Neural progenitor cell (in vitro differentiated cells): ENCODE measurements at regions not wholly inside any gene's neighbourhood (a gene's known extent, or its start where the extent isn't known, plus 50 kb on each side); places are given as distances from the start of the nearest gene placed in this dataset.
"Not testable (repeated sequence)": the region's sequence is repeated elsewhere in the genome, so short reads cannot be mapped to it uniquely, and the experiment has no call there.

Experiments used
- DNase-seq: peaks from one replicate; pipeline ENCODE4 v3.0.0-alpha.2; 2016; ENCODE audit warnings: low spot score
- H2AFZ ChIP-seq: fragments of 200-600 bp; sonication (generic); replicated peaks from 2 replicates; pipeline ENCODE4 v1.6.1; 2016; ENCODE audit warnings: antibody characterized with exemption
- H3F3A ChIP-seq: fragments of 200-600 bp; sonication (generic); 2 replicates; pipeline ENCODE4 v1.6.1; 2016; ENCODE audit warnings: antibody characterized with exemption, low read depth
- H3K27ac ChIP-seq: fragments of 200-600 bp; sonication (generic); 2 replicates; pipeline ENCODE4 v1.5.1; 2016; ENCODE audit warnings: mild to moderate bottlenecking
- H3K27me3 ChIP-seq: fragments of 200-600 bp; sonication (generic); 2 replicates; pipeline ENCODE4 v1.6.1; 2016; ENCODE audit warnings: mild to moderate bottlenecking, moderate library complexity
- H3K36me3 ChIP-seq: fragments of 200-600 bp; sonication (generic); 2 replicates; pipeline ENCODE4 v1.5.1; 2016
- H3K4me1 ChIP-seq: fragments of 200-600 bp; sonication (generic); 2 replicates; pipeline ENCODE4 v1.6.1; 2016; ENCODE audit warnings: mixed run types
- H3K4me2 ChIP-seq: fragments of 200-600 bp; sonication (generic); 2 replicates; pipeline ENCODE4 v1.6.1; 2016
- H3K4me3 ChIP-seq: fragments of 200-600 bp; sonication (generic); 2 replicates; pipeline ENCODE4 v1.5.1; 2016
- H3K79me2 ChIP-seq: fragments of 200-600 bp; sonication (generic); 2 replicates; pipeline ENCODE4 v1.6.1; 2016; ENCODE audit warnings: low read depth
- H3K9ac ChIP-seq: fragments of 200-600 bp; sonication (generic); 2 replicates; pipeline ENCODE4 v1.6.1; 2016
- H3K9me3 ChIP-seq: fragments of 200-600 bp; sonication (generic); 2 replicates; pipeline ENCODE4 v1.5.1; 2016; ENCODE audit warnings: low read depth
- H4K20me1 ChIP-seq: fragments of 200-600 bp; sonication (generic); 2 replicates; pipeline ENCODE4 v1.6.1; 2016; ENCODE audit warnings: low read depth
- H3K27ac Mint-ChIP-seq: 3 replicates; pipeline ENCODE4 v1.8.0; 2021; ENCODE audit warnings: mixed read lengths
- H3K27me3 Mint-ChIP-seq: 2 replicates; pipeline ENCODE4 v1.8.0; 2022; ENCODE audit warnings: low read depth, mild to moderate bottlenecking, inconsistent platforms, moderate library complexity, mixed read lengths; ENCODE audit not compliant: insufficient read depth
- H3K36me3 Mint-ChIP-seq: 3 replicates; pipeline ENCODE4 v1.8.0; 2021; ENCODE audit warnings: mixed read lengths
- H3K4me1 Mint-ChIP-seq: 3 replicates; pipeline ENCODE4 v1.8.0; 2021; ENCODE audit warnings: mixed read lengths
- H3K4me3 Mint-ChIP-seq: 3 replicates; pipeline ENCODE4 v1.8.0; 2021; ENCODE audit warnings: mild to moderate bottlenecking, moderate library complexity, mixed read lengths
- H3K9me3 Mint-ChIP-seq: 3 replicates; pipeline ENCODE4 v1.8.0; 2020; ENCODE audit warnings: mixed read lengths
- CTCF ChIP-seq: fragments of 200-600 bp; sonication (generic); IDR thresholded peaks from 2 replicates; pipeline ENCODE4 v1.5.1; 2017; ENCODE audit warnings: antibody characterized with exemption, mild to moderate bottlenecking
- EZH2 ChIP-seq: fragments of 200-600 bp; sonication (generic); IDR thresholded peaks from 2 replicates; pipeline ENCODE4 v1.6.1; 2017; ENCODE audit warnings: antibody characterized with exemption, mild to moderate bottlenecking, moderate library complexity
- EZH2phosphoT487 ChIP-seq: fragments of 200-600 bp; sonication (generic); IDR thresholded peaks from 2 replicates; pipeline ENCODE4 v1.6.1; 2017; ENCODE audit warnings: antibody characterized with exemption

DNA sequence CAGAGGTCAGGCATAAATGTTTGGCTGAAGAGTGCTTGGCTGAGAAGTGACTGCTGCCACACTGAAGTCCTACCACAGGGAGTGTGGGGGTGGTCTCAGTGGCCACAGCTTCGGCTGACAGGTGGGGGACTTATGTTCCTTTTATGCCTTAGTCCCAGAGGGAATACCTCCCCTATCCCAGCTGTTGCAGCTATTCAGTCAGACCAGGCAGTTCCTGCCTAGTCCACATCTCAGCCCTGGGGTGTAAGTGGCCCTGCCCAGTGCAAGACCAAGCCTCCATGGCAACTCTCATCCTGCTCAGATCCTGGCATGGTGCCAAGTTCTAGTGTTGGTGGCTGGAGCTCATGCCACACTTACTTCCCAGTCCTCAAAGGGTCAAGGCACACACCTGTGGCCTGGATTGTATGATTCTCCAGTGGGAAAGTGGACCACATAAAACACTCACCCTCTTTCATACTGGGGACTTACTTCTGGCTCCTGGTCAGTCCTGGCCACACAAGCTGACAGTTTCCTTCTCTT, 161.3 kb upstream of the CAND1 start:
- Mint-ChIP-seq H3K9me3 (peaks cover 21% of the 10 kb centered on the region), H3K36me3 (no peaks in the 10 kb centered on the region)
- TF ChIP-seq CTCF (no peak), EZH2 (no peak), EZH2phosphoT487 (no peak)

GRCh38 chr12:67110345-67110744, 158.8 kb upstream of the CAND1 start:
- H2AFZ ChIP-seq, H3K4me2 ChIP-seq, H3K9me3 ChIP-seq, H3K4me1 Mint-ChIP-seq, H4K20me1 ChIP-seq, H3K4me3 ChIP-seq, DNase-seq, H3K27ac Mint-ChIP-seq, H3K79me2 ChIP-seq, H3K36me3 ChIP-seq, H3K27me3 Mint-ChIP-seq, H3K36me3 Mint-ChIP-seq, H3K4me3 Mint-ChIP-seq, H3K9ac ChIP-seq, H3K27ac ChIP-seq, H3K27me3 ChIP-seq, H3F3A ChIP-seq: not testable (repeated sequence)
- peaks cover 15% of the 10 kb centered on the region for H3K4me1 ChIP-seq
- H3K9me3 Mint-ChIP-seq = peaks cover 21% of the 10 kb centered on the region

More for the DNA sequence above, 161.3 kb upstream of the CAND1 start:
- peaks cover 8% of the 10 kb centered on the region for H3K4me1 ChIP-seq
- no peak overlapping the region for H3K4me3 Mint-ChIP-seq
- H3K9me3 ChIP-seq = no peaks in the 10 kb centered on the region
- no peaks in the 10 kb centered on the region for H3K79me2 ChIP-seq
- no peak overlapping the region for H3K27ac ChIP-seq
- no peaks in the 10 kb centered on the region for H3K36me3 ChIP-seq
- no peak overlapping the region for H2AFZ ChIP-seq
- no peaks in the 10 kb centered on the region for H3K27me3 ChIP-seq
- H3K4me1 Mint-ChIP-seq = no peaks in the 10 kb centered on the region
- no peak overlapping the region for H3K4me2 ChIP-seq
- no peaks in the 10 kb centered on the region for H4K20me1 ChIP-seq
- no peak overlapping the region for H3K9ac ChIP-seq
- H3K4me3 ChIP-seq = no peak overlapping the region
- no peaks in the 10 kb centered on the region for H3F3A ChIP-seq
- no peak overlapping the region for H3K27ac Mint-ChIP-seq
- DNase-seq = no peak
- peaks cover 3% of the 10 kb centered on the region for H3K27me3 Mint-ChIP-seq

DNA sequence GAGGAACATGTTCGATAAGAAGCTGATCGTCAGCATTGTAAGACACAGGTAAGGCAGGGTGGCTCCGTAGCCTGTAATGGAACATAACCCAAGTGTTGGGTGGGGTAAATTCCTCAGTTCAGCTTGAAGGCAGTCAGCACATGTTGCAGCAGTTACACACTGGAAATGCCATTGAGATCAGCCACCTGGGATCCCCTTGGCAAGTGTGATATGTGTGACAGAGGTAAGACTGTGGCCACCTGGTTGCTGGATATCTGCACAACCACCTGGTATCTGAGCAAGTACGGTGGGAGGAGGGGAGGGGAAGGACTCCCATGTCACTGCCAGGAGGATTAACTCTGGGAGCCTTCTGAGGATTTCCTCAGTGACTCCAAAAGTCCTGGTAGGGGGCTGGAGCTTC, 158.0 kb upstream of the CAND1 start:
- no peak overlapping the region for H3K27ac Mint-ChIP-seq

More for the DNA sequence above, 158.0 kb upstream of the CAND1 start:
- Histone ChIP-seq H3K4me1 (peaks cover 15% of the 10 kb centered on the region), H3F3A (no peaks in the 10 kb centered on the region), H3K9me3 (no peaks in the 10 kb centered on the region), H3K36me3 (no peaks in the 10 kb centered on the region), H3K4me3 (no peak overlapping the region), H3K4me2 (no peak overlapping the region), H3K27me3 (no peaks in the 10 kb centered on the region), H3K27ac (no peak overlapping the region), H2AFZ (no peak overlapping the region), H3K79me2 (no peaks in the 10 kb centered on the region), H3K9ac (no peak overlapping the region), H4K20me1 (no peaks in the 10 kb centered on the region)
- DNase-seq = peak; percentile 40
- Mint-ChIP-seq H3K9me3 (peaks cover 16% of the 10 kb centered on the region), H3K4me1 (no peaks in the 10 kb centered on the region), H3K27me3 (peaks cover 4% of the 10 kb centered on the region), H3K36me3 (no peaks in the 10 kb centered on the region), H3K4me3 (no peak overlapping the region)
- TF ChIP-seq EZH2phosphoT487 = no peak
- no peak for TF ChIP-seq CTCF
- TF ChIP-seq EZH2 = no peak
